ENCODE measurements at regions not wholly inside any gene's neighbourhood (a gene's known extent, or its start where the extent isn't known, plus 50 kb on each side); places are given as distances from the start of the nearest gene placed in this dataset.
"Not testable (repeated sequence)": the region's sequence is repeated elsewhere in the genome, so short reads cannot be mapped to it uniquely, and the experiment has no call there.

GRCh38 chr9:40097992-40098391 is 742.5 kb downstream of the SPATA31A1 start:
- DNase-seq = not testable (repeated sequence)

DNA sequence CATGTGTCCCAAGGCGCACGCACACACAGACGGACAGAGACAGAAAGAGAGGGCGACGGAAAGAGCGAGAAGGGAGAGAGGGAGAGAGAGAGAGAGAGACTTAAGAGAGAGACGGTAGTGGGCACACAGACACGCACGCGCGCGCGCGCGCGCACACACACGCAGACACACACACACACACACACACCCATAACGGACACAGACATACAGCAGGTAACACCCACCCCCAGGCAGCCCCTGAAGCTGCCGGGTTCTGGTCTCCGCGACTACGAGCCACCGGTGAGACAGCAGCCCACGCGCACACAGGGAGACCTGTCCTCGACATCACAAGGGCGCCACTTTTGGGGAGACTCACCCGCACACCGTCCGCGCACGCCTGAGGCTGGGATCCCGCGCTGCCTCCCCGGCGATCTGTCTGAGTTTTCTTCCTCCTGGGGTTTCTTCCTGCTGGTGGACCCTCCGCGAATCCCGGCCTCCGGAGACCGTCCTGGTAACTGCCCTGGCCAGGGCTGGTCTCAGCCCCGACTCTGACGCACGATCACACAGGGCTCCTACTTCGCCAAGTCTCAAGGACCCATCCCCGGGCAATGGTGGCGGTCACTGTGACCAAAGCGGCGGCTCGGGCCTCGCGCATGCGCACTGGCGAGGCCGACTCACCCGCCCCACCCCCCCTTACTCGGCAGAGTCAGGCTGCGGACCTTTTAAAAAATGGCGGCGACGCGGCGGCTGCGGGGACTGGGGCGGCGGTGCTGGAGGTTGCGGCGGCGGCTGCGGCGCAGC is 750.7 kb downstream of the SPATA31A1 start:
- peak; percentile 42 to 57 for DNase-seq

- DNase-seq = not testable (repeated sequence)
Observed at GRCh38 chr9:40106783-40107248, 751.3 kb downstream of the SPATA31A1 start.

- not testable (repeated sequence) for DNase-seq
Observed at GRCh38 chr9:40107251-40107650, 751.8 kb downstream of the SPATA31A1 start.

DNA sequence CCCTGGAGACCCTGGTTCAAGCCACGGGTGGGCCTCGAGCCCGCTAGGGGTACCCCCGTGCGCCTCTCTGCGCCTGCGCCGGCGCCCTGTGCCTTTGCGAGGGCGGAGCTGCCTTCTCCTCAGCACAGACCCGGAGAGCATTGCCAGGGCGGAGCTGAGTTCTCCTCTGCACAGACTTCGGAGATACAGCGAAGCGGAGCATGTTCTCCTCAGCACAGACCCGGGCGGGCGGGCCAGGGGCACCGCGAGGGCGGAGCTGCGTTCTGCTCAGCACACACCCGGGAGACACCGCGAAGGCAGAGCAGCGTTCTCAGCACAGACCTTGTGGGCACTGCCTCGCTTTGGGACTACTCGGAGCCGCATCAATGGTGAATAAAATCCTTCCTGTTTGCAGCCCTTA is 753.0 kb downstream of the SPATA31A1 start:
- DNase-seq = not testable (repeated sequence)

DNA sequence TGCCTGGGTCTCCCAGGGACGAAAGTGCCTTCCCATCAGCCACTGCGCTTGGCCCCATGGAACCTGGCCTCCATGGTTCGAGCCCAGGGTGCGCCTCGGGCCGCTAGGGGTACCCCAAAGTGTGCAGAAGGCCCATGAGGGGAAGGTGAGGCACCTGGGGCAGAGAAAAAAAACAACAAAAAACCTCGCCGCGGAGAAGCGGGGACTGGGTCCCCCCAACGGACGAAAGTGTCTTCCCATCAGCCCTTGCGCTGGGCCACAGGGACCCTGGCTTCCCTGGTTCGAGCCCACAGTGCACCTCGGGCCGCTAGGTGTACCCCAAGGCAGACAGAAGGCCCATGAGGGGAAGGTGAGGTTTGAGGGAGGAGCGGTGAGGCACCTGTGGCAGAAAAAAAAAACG is 755.3 kb downstream of the SPATA31A1 start:
- not testable (repeated sequence) for DNase-seq

GRCh38 chr9:40111571-40111970 is 756.1 kb downstream of the SPATA31A1 start:
- not testable (repeated sequence) for DNase-seq

DNA sequence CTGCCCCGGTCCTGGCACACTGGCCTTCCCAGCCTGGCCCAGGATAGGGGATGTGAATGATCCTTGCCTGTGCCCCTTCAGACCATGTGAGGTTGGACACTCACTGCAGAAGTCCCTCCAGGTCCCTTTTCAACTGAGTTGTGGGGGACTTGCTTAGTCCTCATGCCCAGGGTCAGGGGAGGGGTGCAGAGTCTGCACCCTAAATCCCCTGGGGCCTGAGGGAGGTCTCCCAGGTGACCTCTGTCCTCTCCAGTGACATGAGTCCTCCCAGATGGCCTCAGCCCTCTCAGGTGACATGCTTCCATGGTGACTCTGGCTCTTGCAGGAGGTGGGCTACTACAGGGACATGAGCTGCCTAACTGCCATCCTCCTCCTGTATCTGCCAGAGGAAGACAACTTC is 775.1 kb downstream of the SPATA31A1 start:
- not testable (repeated sequence) for DNase-seq

- not testable (repeated sequence) for DNase-seq
Observed at GRCh38 chr9:40169204-40169603, 813.7 kb downstream of the SPATA31A1 start.

DNA sequence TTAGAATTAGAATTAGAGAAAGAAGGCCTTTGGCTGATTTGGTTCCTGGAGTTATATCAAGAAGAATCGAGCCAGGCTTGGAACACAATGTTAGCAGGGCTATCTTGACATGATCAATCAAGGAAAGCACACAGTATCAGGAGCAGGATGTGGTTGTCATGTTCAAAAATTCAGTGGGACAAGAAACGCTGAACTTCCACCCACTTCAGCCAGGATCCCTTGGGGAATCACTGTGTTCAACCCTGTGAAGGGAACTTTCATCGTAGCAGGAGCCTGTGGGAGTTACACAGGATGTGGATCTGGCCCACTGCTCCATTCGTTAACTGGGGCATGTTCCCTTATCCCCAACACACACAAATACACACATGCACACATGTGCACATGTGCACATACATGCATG is 817.8 kb downstream of the SPATA31A1 start:
- not testable (repeated sequence) for DNase-seq

DNA sequence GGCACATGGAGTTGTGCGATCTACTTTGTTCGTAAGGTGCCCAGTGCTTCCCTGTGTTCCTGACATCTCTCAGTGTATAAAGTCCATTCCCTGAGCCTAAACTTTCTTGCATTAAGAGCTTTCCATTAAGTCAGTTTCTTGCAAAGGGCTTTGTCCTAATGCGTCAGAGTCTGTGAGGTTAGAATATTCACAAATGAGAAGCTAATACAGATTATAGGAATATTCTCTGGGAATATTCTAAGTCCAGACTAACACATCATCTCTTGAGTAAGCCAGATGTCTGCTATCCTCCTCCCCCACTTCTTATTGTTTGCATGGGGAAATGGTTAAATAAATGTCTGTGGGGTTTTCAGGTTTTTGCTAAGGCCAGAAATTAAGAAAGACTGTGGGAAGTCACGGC is 818.6 kb downstream of the SPATA31A1 start:
- DNase-seq = not testable (repeated sequence)

- not testable (repeated sequence) for DNase-seq
Observed at GRCh38 chr9:40177403-40177802, 821.9 kb downstream of the SPATA31A1 start.

GRCh38 chr9:40191403-40191802 is 835.9 kb downstream of the SPATA31A1 start:
- not testable (repeated sequence) for DNase-seq

GRCh38 chr9:40192162-40192561 is 836.7 kb downstream of the SPATA31A1 start:
- DNase-seq = not testable (repeated sequence)

DNA sequence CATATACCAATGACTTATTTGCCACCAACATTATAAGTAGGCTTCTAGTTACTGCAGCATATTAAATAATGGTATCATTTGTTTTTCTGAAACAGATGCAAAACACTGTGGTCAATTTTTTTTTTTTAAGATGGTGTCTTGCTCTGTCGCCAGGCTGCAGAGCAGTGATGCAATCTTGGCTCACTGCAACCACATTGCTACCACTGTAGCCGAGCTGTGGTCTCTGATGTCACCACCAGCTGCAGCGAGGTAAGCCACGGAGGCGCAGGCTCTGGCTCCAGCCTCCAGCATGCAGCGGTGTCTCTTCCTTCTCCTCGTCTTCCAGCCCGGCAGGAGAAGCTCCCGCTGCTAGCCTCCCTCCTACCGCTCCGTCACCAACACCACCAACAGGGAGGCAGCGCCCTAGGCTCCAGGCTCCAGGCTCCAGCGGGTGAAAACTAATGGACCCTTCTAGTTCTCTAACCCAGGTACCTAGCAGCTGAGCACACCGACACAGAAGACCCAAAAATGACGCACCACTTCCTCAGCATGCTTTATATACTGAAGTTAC is 840.8 kb downstream of the SPATA31A1 start:
- not testable (repeated sequence) for DNase-seq

DNA sequence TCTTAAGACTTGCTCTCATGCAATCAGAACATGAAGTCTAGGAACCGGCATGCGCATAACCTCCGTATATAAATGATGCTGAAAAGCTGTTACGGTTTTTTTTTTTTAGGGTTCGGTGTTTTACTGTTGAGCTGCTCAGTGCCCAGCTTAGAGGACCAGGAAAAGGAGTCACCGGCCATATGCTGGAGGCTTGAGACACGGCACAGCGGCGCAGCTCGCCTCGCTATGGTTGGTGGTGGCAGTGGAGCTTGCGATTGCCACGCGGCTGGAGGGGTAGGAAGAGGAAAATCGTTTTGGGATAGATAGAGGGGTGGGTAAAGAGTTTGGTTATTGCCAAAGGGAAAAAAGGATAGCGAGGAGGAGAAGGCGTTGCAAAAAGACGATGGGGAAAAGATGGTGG is 841.3 kb downstream of the SPATA31A1 start:
- DNase-seq = not testable (repeated sequence)

DNA sequence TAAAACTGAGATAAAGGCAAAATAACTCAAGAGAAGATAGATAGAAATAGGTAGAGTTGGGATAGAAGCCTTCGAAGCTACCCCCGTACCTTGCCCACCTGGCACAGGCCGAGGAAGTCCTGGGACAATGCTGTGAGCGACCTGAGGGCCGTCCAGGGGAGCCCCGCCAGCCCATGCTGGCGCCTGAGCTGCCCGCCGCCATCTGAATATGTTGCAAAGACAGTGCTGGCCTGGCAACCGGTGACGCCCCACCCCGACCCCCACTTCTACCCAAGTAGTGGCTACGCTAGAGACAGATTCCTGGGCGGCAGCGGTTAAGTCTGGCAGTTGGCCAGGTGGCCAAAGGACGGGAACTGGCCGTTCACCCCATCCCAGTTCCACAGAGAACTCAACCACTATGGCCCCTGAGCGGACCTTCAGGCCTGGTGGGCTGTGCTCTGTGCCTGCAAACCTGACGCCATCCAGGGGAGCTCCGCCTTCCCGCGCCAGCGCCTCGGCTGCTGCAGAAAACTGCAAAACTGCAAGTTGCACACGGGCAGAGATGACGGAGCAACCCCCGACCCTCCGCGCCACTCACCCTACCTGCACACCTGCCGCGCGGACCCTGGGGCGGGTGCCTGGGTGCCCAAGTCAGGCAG is 866.2 kb downstream of the SPATA31A1 start:
- DNase-seq = not testable (repeated sequence)

DNA sequence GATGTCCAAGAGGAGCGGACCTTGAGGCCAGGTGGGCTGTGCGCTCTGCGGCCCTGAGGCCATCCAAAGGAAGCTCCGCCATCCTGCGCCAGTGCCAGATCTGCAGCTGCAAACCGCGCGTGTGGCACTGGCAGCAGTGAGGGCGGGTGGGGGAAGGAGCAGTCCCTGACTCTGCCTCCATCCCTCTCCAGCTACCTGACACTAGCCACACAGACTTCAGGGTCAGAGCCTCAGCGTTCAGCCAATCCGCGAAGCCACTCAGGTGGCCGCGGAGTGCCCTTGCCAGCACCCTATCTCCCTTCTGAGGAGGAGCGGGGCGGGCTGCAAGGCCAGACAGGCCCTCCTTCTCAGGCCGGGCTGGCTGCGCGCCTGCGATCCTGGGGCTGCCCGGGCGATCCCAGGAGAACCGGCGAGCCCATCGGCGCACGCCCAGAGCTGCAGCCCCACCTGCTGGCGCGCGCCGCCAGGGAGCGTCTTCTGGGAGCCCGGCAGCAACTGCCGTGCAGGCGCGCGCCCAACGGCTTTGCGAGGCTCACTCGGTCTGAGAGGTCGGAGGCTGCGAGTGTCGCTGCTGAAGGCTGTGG is 867.2 kb downstream of the SPATA31A1 start:
- DNase-seq = not testable (repeated sequence)

DNA sequence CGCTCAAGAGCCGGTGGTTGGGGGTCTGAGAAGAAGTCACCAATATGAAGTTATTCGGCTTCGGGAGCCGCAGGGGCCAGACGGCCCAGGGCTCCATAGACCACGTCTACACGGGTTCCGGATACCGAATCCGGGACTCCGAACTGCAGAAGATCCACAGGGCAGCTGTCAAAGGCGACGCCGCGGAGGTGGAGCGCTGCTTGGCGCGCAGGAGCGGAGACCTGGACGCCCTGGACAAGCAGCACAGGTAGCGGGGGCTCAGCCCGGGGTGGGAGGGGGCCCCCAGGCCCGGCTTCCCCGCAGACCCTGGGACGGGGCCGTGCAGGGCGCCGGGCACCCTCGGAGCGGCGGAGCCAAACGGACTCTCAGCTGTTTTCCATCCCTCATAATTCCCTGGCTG is 867.9 kb downstream of the SPATA31A1 start:
- DNase-seq = not testable (repeated sequence)

All from CD4-positive, alpha-beta T cell treated with Interferon alpha-2 for 1 hour (primary cell).